ENCODE measurements at regions not wholly inside any gene's neighbourhood (a gene's known extent, or its start where the extent isn't known, plus 50 kb on each side); places are given as distances from the start of the nearest gene placed in this dataset.
"Not testable (repeated sequence)": the region's sequence is repeated elsewhere in the genome, so short reads cannot be mapped to it uniquely, and the experiment has no call there.

DNA sequence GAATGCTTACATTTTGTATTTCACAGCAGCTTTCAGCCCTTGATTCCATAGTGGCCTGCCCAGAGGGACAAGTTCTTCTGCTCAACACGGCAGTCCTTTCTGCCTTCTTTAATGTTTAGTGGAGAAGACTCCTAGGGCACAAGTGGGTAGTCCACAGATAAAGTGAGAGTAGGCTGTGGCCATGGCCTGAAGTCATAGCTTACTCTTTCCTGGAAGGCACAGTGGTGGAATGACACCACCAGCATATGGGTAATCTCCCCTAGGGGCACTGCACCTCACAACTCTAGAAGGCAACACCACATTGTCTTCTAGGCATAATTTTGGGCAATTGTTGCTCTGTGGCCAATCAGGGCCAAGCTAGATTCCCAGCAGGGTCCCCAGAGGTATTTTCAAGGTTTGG lies 155.4 kb upstream of the MAMLD1 start:
- TF ChIP-seq, protein P1, sequence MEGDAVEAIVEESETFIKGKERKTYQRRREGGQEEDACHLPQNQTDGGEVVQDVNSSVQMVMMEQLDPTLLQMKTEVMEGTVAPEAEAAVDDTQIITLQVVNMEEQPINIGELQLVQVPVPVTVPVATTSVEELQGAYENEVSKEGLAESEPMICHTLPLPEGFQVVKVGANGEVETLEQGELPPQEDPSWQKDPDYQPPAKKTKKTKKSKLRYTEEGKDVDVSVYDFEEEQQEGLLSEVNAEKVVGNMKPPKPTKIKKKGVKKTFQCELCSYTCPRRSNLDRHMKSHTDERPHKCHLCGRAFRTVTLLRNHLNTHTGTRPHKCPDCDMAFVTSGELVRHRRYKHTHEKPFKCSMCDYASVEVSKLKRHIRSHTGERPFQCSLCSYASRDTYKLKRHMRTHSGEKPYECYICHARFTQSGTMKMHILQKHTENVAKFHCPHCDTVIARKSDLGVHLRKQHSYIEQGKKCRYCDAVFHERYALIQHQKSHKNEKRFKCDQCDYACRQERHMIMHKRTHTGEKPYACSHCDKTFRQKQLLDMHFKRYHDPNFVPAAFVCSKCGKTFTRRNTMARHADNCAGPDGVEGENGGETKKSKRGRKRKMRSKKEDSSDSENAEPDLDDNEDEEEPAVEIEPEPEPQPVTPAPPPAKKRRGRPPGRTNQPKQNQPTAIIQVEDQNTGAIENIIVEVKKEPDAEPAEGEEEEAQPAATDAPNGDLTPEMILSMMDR (IDR thresholded peaks at IDR 0.05; ENCODE audit: control insufficient read depth, insufficient read depth, low read depth, low read length, missing control alignments), result no peak
- DNase-seq (ENCODE audit: low read depth), result no peak

DNA sequence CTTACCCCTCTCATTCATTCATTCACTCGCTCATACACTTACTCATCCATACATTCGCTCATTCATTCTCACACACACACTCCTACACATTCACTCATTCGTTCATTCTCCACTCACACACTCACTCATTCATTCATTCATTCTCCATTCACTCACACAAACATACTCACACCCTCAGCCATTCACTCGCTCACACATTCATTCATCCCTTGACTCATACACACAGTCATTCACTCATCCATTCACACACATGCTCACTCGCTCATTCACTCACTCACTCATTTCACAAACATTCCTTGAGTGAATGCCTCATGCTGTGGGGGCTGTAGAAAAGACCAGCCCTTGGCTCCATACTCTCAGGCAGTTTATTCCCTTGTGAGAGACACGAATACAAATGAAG lies 151.1 kb upstream of the MAMLD1 start:
- no peak for DNase-seq (ENCODE audit: low read depth)
- H3K4me3 ChIP-seq (ENCODE audit: control insufficient read depth, low read depth, low read length), result no peak overlapping the region
- TF ChIP-seq, protein P1 (IDR thresholded peaks at IDR 0.05; ENCODE audit: control insufficient read depth, insufficient read depth, low read depth, low read length, missing control alignments), result no peak

More for the DNA sequence above, 155.4 kb upstream of the MAMLD1 start:
- H3K4me3 ChIP-seq (ENCODE audit: control insufficient read depth, low read depth, low read length), result no peak overlapping the region

DNA sequence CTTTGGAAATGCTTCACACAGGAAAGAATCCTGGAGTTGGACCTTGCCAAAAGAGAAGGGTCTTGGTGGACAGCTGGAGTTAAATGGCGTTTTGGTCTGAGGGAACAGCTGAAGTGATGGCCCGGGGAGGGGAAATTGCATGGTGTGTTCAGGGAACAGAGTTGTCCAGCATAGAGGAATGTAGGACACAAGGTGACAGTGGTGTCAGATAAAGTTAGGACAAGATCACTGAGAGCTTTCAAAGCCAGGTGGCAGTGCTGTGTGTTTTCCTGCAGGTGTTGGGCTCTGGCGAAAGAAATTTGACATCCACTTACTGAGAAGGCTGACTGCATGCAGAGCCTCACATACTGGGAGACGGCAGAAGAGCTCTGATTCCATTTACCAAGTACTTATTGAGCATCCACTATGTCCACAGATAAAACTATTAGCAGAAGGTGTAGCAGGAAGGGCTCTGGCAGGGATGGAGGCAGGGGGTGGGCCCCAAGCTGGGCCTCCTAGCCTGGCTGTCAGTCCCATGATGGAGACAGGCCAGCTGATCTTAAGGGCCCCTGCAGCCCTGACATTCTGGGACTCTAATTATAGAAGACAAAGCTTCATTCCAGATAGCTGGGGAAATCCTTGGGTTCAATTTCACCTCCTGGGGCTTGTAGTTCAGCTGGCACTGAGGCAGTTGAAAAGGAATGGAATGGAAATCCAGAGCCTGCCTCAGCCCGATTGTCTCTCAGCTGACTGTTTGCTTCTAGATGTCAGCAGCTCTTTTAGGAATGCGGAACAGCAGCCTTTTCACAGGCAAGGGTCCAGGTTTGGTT lies 150.2 kb upstream of the MAMLD1 start:
- TF ChIP-seq, protein P1 (IDR thresholded peaks at IDR 0.05; ENCODE audit: control insufficient read depth, insufficient read depth, low read depth, low read length, missing control alignments), result no peak
- DNase-seq (ENCODE audit: low read depth), result no peak
- no peak overlapping the region for H3K4me3 ChIP-seq (ENCODE audit: control insufficient read depth, low read depth, low read length)

DNA sequence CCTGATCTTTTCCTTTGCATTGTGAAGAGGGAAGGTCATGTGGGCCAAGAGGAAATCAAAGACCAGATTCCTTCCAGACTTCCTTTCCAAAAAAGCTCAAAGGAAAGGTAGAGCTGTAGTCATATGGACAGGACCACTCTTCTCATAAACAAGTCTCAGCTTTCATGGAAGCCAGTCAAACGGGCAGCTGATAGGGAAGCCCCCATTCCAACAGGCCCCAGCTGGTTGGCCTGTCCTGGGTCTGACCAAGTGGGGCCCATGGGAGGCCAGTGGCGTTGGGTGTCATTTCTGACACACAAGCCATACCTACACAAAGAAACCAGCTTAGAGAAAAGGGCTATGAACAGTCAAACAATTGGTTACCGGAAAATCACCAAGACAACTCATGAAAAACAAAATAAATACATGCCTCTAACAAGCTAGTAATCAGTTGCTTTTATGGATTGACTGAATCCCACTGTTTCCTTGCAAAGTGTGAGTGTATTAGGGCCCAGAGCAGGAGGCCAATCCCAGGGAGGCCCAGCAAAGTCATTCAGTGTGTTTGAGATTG lies 149.6 kb upstream of the MAMLD1 start:
- no peak for DNase-seq (ENCODE audit: low read depth)
- no peak overlapping the region for H3K4me3 ChIP-seq (ENCODE audit: control insufficient read depth, low read depth, low read length)
- TF ChIP-seq, protein P1 (IDR thresholded peaks at IDR 0.05; ENCODE audit: control insufficient read depth, insufficient read depth, low read depth, low read length, missing control alignments), result no peak

DNA sequence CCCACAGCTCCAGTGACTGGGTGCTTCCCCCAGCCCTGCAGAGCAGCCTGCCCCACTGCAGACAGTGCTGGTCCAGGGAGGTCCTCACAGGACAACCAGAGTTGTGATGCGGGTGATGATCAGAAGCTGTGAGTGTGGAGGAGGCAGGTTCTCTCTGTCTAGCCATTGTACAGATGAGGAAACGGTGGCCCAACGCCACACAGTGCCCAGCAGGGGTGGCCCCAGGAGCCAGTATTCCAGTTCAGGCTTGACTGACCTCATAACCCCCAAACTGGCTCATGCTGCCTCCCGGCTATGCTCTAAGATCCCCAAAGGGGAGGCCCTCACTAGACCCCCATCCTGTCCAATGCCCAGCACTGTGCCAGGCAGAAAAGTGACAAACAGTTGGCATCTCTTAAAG lies 147.1 kb upstream of the MAMLD1 start:
- H3K4me3 ChIP-seq (ENCODE audit: control insufficient read depth, low read depth, low read length); DNase-seq (ENCODE audit: low read depth): not testable (repeated sequence)

DNA sequence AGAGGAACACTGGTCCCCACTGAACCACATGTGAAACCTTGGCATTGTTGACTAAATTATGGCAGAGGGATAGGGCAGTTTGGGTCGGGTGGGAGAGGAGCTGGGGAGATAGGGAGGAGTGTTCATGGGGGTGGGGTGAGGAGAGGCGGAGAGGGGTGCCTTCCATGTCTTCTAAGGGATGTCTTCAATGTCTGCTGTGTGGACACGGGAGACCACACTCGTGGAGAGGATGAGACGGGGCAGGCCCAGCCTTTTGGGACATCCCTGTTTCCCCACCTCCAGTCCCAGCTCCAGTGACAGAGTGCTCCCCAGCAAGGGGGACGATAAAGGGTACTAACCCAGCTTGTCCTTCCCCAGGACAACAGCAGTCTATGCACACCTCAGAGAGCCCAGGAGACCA lies 146.4 kb upstream of the MAMLD1 start:
- TF ChIP-seq, protein P1 (IDR thresholded peaks at IDR 0.05; ENCODE audit: control insufficient read depth, insufficient read depth, low read depth, low read length, missing control alignments), result no peak
- no peak overlapping the region for H3K4me3 ChIP-seq (ENCODE audit: control insufficient read depth, low read depth, low read length)

DNA sequence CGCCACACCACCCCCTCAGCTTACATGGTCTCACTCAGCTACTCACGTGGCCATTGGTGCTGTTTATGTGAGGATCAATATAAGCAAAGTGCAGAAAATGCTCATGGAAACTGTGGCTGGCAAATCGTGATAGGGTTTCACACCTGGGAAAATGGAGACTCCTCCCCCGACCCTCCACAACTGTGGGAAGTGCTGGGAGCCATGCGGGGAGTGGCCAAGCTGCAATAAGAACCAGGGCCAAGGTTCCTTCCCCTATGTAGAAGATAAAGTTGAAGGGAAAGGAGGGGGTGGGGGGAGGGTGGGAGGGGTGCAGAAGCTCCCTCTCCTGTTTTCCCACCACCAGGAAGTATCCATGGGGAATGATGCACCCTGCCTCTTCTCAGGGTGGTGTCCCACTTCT lies 145.5 kb upstream of the MAMLD1 start:
- no peak overlapping the region for H3K4me3 ChIP-seq (ENCODE audit: control insufficient read depth, low read depth, low read length)
- DNase-seq (ENCODE audit: low read depth), result no peak
- TF ChIP-seq, protein P1 (IDR thresholded peaks at IDR 0.05; ENCODE audit: control insufficient read depth, insufficient read depth, low read depth, low read length, missing control alignments), result no peak

More for the DNA sequence above, 146.4 kb upstream of the MAMLD1 start:
- DNase-seq (ENCODE audit: low read depth), result no peak

Data from AG09309 (cell line).